ENCODE measurements at regions not wholly inside any gene's neighbourhood (a gene's known extent, or its start where the extent isn't known, plus 50 kb on each side); places are given as distances from the start of the nearest gene placed in this dataset.

DNA sequence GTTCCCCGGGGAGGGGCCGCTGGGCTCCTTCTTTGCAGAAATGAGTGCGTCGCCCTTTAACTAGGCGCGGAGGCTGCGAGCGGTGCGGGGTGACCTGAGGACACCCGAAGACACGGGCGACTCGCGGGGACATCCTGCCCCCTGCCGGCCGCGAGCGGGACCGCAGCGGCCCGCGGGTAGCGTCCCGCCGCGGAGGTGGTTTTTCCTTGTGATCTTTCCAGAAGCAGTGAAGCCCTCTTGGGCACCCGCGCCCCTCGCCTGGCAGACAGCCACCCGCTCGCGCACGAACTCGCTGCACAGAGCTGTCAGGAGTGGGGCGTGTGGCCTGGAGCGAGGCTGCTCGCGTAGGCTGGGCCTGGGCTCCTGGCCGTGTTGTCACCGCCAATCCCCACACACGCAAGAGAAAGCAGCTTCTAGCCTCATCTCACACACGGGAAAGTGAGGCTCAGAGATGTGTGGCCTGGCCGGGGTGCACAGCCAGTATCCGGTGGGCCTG is 67.2 kb downstream of the DIO3 start:
- TF ChIP-seq, protein P1, sequence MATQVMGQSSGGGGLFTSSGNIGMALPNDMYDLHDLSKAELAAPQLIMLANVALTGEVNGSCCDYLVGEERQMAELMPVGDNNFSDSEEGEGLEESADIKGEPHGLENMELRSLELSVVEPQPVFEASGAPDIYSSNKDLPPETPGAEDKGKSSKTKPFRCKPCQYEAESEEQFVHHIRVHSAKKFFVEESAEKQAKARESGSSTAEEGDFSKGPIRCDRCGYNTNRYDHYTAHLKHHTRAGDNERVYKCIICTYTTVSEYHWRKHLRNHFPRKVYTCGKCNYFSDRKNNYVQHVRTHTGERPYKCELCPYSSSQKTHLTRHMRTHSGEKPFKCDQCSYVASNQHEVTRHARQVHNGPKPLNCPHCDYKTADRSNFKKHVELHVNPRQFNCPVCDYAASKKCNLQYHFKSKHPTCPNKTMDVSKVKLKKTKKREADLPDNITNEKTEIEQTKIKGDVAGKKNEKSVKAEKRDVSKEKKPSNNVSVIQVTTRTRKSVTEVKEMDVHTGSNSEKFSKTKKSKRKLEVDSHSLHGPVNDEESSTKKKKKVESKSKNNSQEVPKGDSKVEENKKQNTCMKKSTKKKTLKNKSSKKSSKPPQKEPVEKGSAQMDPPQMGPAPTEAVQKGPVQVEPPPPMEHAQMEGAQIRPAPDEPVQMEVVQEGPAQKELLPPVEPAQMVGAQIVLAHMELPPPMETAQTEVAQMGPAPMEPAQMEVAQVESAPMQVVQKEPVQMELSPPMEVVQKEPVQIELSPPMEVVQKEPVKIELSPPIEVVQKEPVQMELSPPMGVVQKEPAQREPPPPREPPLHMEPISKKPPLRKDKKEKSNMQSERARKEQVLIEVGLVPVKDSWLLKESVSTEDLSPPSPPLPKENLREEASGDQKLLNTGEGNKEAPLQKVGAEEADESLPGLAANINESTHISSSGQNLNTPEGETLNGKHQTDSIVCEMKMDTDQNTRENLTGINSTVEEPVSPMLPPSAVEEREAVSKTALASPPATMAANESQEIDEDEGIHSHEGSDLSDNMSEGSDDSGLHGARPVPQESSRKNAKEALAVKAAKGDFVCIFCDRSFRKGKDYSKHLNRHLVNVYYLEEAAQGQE (IDR thresholded peaks at IDR 0.05; ENCODE audit: insufficient read depth in 1 of 2, low read depth in 2 of 2, low read length in 2 of 2), result no peak
- TF ChIP-seq SIN3A (IDR thresholded peaks at IDR 0.05; ENCODE audit: borderline replicate concordance, insufficient read depth, low read length) (no peak), TAF1 (IDR thresholded peaks at IDR 0.05; ENCODE audit: borderline replicate concordance, insufficient read depth, low read length) (no peak), POLR2AphosphoS5 (IDR thresholded peaks at IDR 0.05; ENCODE audit: low read depth, low read length) (no peak), FOXP2 (optimal IDR thresholded peaks at IDR 0.05; ENCODE audit: borderline replicate concordance, extremely low read depth, extremely low read length, insufficient read depth) (peak; percentile 63)
